ENCODE measurements at regions not wholly inside any gene's neighbourhood (a gene's known extent, or its start where the extent isn't known, plus 50 kb on each side); places are given as distances from the start of the nearest gene placed in this dataset.

- H3K4me1 ChIP-seq = no peaks in the 10 kb centered on the region
- H3K36me3 ChIP-seq = no peaks in the 10 kb centered on the region
- H3K4me3 ChIP-seq = no peak overlapping the region
- H3K9me3 ChIP-seq = no peaks in the 10 kb centered on the region
- no peak overlapping the region for H3K27ac ChIP-seq
- TF ChIP-seq, protein P1, sequence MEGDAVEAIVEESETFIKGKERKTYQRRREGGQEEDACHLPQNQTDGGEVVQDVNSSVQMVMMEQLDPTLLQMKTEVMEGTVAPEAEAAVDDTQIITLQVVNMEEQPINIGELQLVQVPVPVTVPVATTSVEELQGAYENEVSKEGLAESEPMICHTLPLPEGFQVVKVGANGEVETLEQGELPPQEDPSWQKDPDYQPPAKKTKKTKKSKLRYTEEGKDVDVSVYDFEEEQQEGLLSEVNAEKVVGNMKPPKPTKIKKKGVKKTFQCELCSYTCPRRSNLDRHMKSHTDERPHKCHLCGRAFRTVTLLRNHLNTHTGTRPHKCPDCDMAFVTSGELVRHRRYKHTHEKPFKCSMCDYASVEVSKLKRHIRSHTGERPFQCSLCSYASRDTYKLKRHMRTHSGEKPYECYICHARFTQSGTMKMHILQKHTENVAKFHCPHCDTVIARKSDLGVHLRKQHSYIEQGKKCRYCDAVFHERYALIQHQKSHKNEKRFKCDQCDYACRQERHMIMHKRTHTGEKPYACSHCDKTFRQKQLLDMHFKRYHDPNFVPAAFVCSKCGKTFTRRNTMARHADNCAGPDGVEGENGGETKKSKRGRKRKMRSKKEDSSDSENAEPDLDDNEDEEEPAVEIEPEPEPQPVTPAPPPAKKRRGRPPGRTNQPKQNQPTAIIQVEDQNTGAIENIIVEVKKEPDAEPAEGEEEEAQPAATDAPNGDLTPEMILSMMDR (IDR thresholded peaks at IDR 0.05) = no peak
- intact Hi-C loops (cut with DNase I; ENCODE audit: low total_unique reads) = no loop called here
- H3K27me3 ChIP-seq = no peaks in the 10 kb centered on the region
- DNase-seq = no peak
Observed at GRCh38 chr5:7955476-7955875, 86.5 kb downstream of the MTRR start.

DNA sequence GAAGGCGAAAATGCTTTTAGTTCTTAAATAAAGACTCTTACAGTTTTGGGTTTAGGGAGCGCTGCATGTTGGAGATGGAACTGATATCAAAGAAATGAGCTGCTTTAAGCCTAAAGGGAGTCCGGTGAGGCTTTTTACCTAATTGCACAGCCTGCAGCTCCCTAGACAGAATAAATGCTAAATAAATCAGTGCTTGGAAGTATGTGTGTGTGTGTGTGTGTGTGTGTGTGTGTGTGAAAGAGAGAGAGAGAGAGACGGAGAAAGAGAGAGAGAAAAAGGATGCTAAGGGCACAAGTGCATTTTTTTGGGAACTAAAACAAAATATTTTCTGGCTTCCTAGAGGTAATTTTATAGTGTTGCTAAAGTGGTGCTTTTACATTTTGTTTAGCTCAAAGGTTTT, 88.4 kb downstream of the MTRR start:
- no peaks in the 10 kb centered on the region for H3K27me3 ChIP-seq
- no peak overlapping the region for H3K27ac ChIP-seq

GRCh38 chr5:7960142-7960541, 91.2 kb downstream of the MTRR start:
- H3K36me3 ChIP-seq = no peaks in the 10 kb centered on the region
- TF ChIP-seq, protein P1 (IDR thresholded peaks at IDR 0.05) = no peak
- H3K27ac ChIP-seq = no peak overlapping the region
- H3K27me3 ChIP-seq = no peaks in the 10 kb centered on the region
- intact Hi-C loops (cut with DNase I; ENCODE audit: low total_unique reads) = no loop called here
- H3K4me3 ChIP-seq = no peak overlapping the region
- no peak for DNase-seq
- no peaks in the 10 kb centered on the region for H3K4me1 ChIP-seq
- H3K9me3 ChIP-seq = no peaks in the 10 kb centered on the region

More for the DNA sequence above, 88.4 kb downstream of the MTRR start:
- Histone ChIP-seq H3K9me3 (no peaks in the 10 kb centered on the region), H3K4me3 (no peak overlapping the region), H3K4me1 (no peaks in the 10 kb centered on the region), H3K36me3 (no peaks in the 10 kb centered on the region)
- intact Hi-C loops (cut with DNase I; ENCODE audit: low total_unique reads) = no loop called here
- no peak for DNase-seq
- TF ChIP-seq, protein P1 (IDR thresholded peaks at IDR 0.05) = no peak

DNA sequence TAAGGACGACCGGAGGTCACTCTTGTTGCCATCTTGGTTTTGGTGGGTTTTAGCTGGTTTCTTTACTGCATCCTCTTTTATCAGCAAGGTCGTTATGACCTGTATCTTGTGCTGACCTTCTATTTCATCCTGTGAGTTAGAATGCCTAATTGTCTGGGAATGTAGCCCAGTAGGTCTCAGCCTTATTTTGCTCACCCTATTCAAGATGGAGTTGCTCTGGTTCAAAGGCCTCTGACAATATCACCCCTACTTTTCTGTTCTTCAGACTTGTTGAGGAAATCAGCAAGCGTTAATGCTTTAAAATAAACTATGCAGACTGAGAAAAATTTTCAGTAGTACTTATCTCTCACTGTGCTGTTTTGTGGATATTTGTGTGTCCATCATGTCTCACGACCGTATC, 92.6 kb downstream of the MTRR start:
- TF ChIP-seq, protein P1 (IDR thresholded peaks at IDR 0.05) = no peak
- Histone ChIP-seq H3K4me3 (no peak overlapping the region), H3K36me3 (no peaks in the 10 kb centered on the region), H3K27ac (no peak overlapping the region), H3K27me3 (no peaks in the 10 kb centered on the region), H3K9me3 (no peaks in the 10 kb centered on the region), H3K4me1 (no peaks in the 10 kb centered on the region)
- intact Hi-C loops (cut with DNase I; ENCODE audit: low total_unique reads) = no loop called here
- no peak for DNase-seq

GRCh38 chr5:7970816-7971215, 101.9 kb downstream of the MTRR start:
- intact Hi-C loops (cut with DNase I; ENCODE audit: low total_unique reads) = no loop called here
- Histone ChIP-seq H3K27me3 (no peaks in the 10 kb centered on the region), H3K4me3 (no peak overlapping the region), H3K4me1 (no peaks in the 10 kb centered on the region), H3K9me3 (no peaks in the 10 kb centered on the region), H3K27ac (no peak overlapping the region), H3K36me3 (no peaks in the 10 kb centered on the region)
- TF ChIP-seq, protein P1 (IDR thresholded peaks at IDR 0.05) = no peak
- DNase-seq = no peak

Measured in tibial artery (tissue), 4 donors.